MM.1S (cell line): ENCODE measurements at regions not wholly inside any gene's neighbourhood (a gene's known extent, or its start where the extent isn't known, plus 50 kb on each side); places are given as distances from the start of the nearest gene placed in this dataset.

Experiments used
- DNase-seq: peaks from one replicate; pipeline ENCODE4 v3.0.0-alpha.2; 2015
- H2AFZ ChIP-seq: fragments of 300-600 bp; sonication (generic); 2 replicates; pipeline ENCODE4 v1.6.0; 2016; ENCODE audit warnings: antibody characterized with exemption, low read length
- H3F3A ChIP-seq: fragments of 300-600 bp; sonication (generic); 2 replicates; pipeline ENCODE4 v1.6.1; 2016; ENCODE audit warnings: mild to moderate bottlenecking, antibody characterized with exemption, low read length, moderate library complexity, mixed read lengths; ENCODE audit not compliant: insufficient read depth
- H3K27ac ChIP-seq: fragments of 300-600 bp; sonication (generic); 2 replicates; pipeline ENCODE4 v1.5.1; 2016; ENCODE audit warnings: mild to moderate bottlenecking, low read length
- H3K27me3 ChIP-seq: fragments of 300-600 bp; sonication (generic); replicated peaks from 2 replicates; pipeline ENCODE4 v1.6.0; 2016; ENCODE audit warnings: low read length; ENCODE audit not compliant: insufficient read depth
- H3K36me3 ChIP-seq: fragments of 300-600 bp; sonication (generic); replicated peaks from 2 replicates; pipeline ENCODE4 v1.6.1; 2016; ENCODE audit warnings: mild to moderate bottlenecking, low read length, mixed read lengths; ENCODE audit not compliant: insufficient read depth
- H3K4me1 ChIP-seq: fragments of 300-600 bp; sonication (generic); 2 replicates; pipeline ENCODE4 v1.6.1; 2016; ENCODE audit warnings: low read length, mixed read lengths
- H3K4me2 ChIP-seq: fragments of 300-600 bp; sonication (generic); 2 replicates; pipeline ENCODE4 v1.6.0; 2016; ENCODE audit warnings: low read depth, low read length
- H3K4me3 ChIP-seq: fragments of 300-600 bp; sonication (generic); 2 replicates; pipeline ENCODE4 v1.5.1; 2016; ENCODE audit warnings: low read length, mixed read lengths
- H3K79me2 ChIP-seq: fragments of 300-600 bp; sonication (generic); 2 replicates; pipeline ENCODE4 v1.6.1; 2016; ENCODE audit warnings: mixed run types, low read length, mixed read lengths
- H3K9ac ChIP-seq: fragments of 300-600 bp; sonication (generic); 2 replicates; pipeline ENCODE4 v1.6.1; 2016; ENCODE audit warnings: low read length, mixed read lengths
- H3K9me2 ChIP-seq: fragments of 300-600 bp; sonication (generic); replicated peaks from 2 replicates; pipeline ENCODE4 v1.6.1; 2016; ENCODE audit warnings: mild to moderate bottlenecking, low read length, mixed read lengths; ENCODE audit not compliant: insufficient read depth
- H3K9me3 ChIP-seq: fragments of 300-600 bp; sonication (generic); replicated peaks from 2 replicates; pipeline ENCODE4 v1.6.1; 2016; ENCODE audit warnings: mild to moderate bottlenecking, low read length, mixed read lengths; ENCODE audit not compliant: insufficient read depth
- H4K20me1 ChIP-seq: fragments of 300-600 bp; sonication (generic); 2 replicates; pipeline ENCODE4 v1.6.1; 2016; ENCODE audit warnings: mild to moderate bottlenecking, low read length, moderate library complexity, mixed read lengths; ENCODE audit not compliant: insufficient read depth
- EZH2 ChIP-seq: fragments of 300-600 bp; sonication (generic); optimal IDR thresholded peaks from 2 replicates; pipeline ENCODE3; 2017; ENCODE audit warnings: low read depth, mild to moderate bottlenecking, antibody characterized with exemption, low read length, mixed read lengths
- EZH2phosphoT487 ChIP-seq: fragments of 300-600 bp; sonication (generic); IDR thresholded peaks from 2 replicates; pipeline ENCODE4 v1.6.1; 2018; ENCODE audit warnings: antibody characterized with exemption, low read length
- TF ChIP-seq, protein P1 (sequence below): fragments of 300-600 bp; sonication (generic); IDR thresholded peaks from 2 replicates; pipeline ENCODE4 v1.5.1; 2016; ENCODE audit warnings: antibody characterized with exemption, low read length, mixed read lengths

DNA sequence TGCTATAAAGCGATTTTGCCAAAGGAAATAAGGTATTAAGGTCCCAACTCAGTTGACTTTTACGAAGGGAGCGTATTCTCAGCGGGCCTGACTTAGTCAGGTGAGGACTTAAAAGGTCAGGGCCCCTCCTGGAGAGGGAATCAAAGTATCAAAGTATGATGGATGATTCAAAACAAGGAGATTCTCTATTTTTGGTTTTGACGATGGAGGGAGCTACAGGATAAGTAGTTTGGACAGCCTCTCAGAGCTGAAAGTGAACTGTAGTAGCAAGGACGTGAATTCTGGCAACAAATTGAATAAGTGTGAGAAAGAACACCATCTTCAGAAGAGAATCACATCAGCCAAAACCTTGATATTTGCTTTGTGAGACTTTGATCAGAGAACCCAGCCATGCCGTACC is 1186.5 kb downstream of the SI start:
- Histone ChIP-seq H3K27me3 (no peaks in the 10 kb centered on the region), H3K9me2 (no peaks in the 10 kb centered on the region; the same call in 1 of the 2 replicates), H3K9ac (no peak overlapping the region), H3K36me3 (no peaks in the 10 kb centered on the region), H3K4me1 (no peaks in the 10 kb centered on the region), H3F3A (no peaks in the 10 kb centered on the region), H3K27ac (no peak overlapping the region), H2AFZ (no peak overlapping the region), H3K4me2 (no peak overlapping the region), H3K79me2 (no peaks in the 10 kb centered on the region), H3K9me3 (no peaks in the 10 kb centered on the region), H4K20me1 (no peaks in the 10 kb centered on the region), H3K4me3 (no peak overlapping the region)
- TF ChIP-seq EZH2phosphoT487 = no peak
- TF ChIP-seq EZH2 = no peak
- TF ChIP-seq, protein P1, sequence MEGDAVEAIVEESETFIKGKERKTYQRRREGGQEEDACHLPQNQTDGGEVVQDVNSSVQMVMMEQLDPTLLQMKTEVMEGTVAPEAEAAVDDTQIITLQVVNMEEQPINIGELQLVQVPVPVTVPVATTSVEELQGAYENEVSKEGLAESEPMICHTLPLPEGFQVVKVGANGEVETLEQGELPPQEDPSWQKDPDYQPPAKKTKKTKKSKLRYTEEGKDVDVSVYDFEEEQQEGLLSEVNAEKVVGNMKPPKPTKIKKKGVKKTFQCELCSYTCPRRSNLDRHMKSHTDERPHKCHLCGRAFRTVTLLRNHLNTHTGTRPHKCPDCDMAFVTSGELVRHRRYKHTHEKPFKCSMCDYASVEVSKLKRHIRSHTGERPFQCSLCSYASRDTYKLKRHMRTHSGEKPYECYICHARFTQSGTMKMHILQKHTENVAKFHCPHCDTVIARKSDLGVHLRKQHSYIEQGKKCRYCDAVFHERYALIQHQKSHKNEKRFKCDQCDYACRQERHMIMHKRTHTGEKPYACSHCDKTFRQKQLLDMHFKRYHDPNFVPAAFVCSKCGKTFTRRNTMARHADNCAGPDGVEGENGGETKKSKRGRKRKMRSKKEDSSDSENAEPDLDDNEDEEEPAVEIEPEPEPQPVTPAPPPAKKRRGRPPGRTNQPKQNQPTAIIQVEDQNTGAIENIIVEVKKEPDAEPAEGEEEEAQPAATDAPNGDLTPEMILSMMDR = no peak
- DNase-seq = no peak

- DNase-seq = no peak
Observed at GRCh38 chr3:163890661-163891060, 1187.6 kb downstream of the SI start.

DNA sequence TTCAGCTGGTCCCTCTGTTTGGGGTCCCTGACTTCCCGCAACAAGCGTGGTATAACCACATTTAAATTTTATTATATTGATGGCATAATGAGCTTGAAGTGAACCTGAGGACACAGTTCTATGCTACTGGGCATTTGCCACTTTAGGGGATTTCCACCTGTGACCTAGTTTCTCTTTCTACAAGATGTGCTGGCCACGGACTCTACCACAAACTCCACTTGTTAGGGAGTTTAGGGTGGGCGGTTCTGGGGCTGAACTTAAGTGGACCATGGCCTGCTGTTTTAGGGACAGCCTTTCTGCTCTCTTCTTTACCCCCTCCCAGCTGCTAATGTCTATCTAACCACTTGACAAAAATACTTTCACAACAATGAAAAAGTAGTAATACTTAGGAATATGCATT is 1199.1 kb downstream of the SI start:
- 0 out of 2 replicates have a peak, but pooled peaks cover 2% of the 10 kb centered on the region for H3F3A ChIP-seq
- no peak overlapping the region for H3K4me3 ChIP-seq
- H3K4me2 ChIP-seq = no peak overlapping the region
- H3K9me2 ChIP-seq = no peaks in the 10 kb centered on the region
- no peaks in the 10 kb centered on the region for H4K20me1 ChIP-seq
- no peaks in the 10 kb centered on the region for H3K36me3 ChIP-seq
- no peaks in the 10 kb centered on the region for H3K79me2 ChIP-seq
- DNase-seq = peak; percentile 84
- no peak overlapping the region for H2AFZ ChIP-seq
- no peak overlapping the region for H3K27ac ChIP-seq
- no peaks in the 10 kb centered on the region for H3K4me1 ChIP-seq
- H3K9me3 ChIP-seq = no peaks in the 10 kb centered on the region
- H3K27me3 ChIP-seq = no peaks in the 10 kb centered on the region
- no peak overlapping the region for H3K9ac ChIP-seq
- TF ChIP-seq EZH2phosphoT487 (no peak), EZH2 (no peak)
- TF ChIP-seq, protein P1 = no peak

More at GRCh38 chr3:163890661-163891060, 1187.6 kb downstream of the SI start:
- H3K4me1 ChIP-seq = no peaks in the 10 kb centered on the region
- no peaks in the 10 kb centered on the region for H3K9me3 ChIP-seq
- no peaks in the 10 kb centered on the region for H3K36me3 ChIP-seq
- H3K27ac ChIP-seq = no peak overlapping the region
- no peak overlapping the region for H3K4me3 ChIP-seq
- no peaks in the 10 kb centered on the region for H3K27me3 ChIP-seq
- no peak overlapping the region for H3K4me2 ChIP-seq
- no peak overlapping the region for H2AFZ ChIP-seq
- H3K9me2 ChIP-seq = no peaks in the 10 kb centered on the region; the same call in 1 of the 2 replicates
- H3K79me2 ChIP-seq = no peaks in the 10 kb centered on the region
- no peaks in the 10 kb centered on the region for H3F3A ChIP-seq
- H4K20me1 ChIP-seq = no peaks in the 10 kb centered on the region
- TF ChIP-seq EZH2phosphoT487 (no peak), EZH2 (no peak)
- TF ChIP-seq, protein P1 = no peak
- no peak overlapping the region for H3K9ac ChIP-seq
